ENCODE measurements at regions not wholly inside any gene's neighbourhood (a gene's known extent, or its start where the extent isn't known, plus 50 kb on each side); places are given as distances from the start of the nearest gene placed in this dataset.

DNA sequence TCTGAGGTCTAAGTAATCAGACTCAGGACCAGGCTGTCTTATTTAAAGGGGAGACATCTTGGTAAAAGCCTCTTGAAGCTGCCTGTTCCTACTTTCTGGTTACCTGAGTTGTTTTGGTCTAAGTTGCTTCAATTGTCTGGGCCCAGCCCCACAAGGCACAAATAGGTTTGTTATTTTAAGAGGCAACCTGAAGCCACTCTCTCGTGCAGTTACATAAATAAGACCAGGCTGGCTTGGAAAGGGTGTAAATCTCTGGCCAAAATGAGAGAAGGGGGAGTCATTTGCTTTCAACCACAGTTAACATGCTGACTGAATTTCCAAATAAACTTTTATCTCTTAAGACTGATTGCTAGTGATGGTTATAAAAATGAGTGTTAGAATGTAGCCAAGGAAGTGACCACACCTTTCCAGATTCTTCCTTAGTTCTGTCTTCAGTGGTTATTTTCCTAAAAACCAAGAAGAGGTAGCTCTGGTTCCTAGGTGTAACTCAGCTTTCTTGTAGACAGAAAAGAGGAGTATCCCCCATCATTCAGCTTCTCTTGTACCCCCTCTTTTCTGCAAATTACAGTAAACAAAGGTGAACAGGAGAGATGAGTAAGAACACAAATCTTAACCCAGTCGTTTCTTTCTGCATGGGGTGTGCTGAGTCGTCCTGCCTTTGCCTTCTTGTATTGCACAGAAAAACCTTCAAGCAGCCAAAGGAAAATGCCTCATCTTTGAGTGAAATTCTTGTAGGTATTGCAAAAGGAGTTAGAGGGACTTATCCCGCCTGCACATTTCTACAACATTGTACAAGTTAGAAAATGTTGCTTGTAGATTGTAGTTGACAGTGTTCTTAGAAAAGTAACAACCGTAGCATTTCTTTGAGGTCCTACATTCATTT is 161.5 kb upstream of the NT5C1B start:
- TF ChIP-seq CTCF (IDR thresholded peaks at IDR 0.05), result no peak
- peaks cover 9% of the 10 kb centered on the region for H3K9me3 Mint-ChIP-seq

GRCh38 chr2:18749912-18750526 is 160.7 kb upstream of the NT5C1B start:
- DNase-seq, result peak; percentile 65
- peaks cover 9% of the 10 kb centered on the region for H3K9me3 Mint-ChIP-seq
- H3K27ac Mint-ChIP-seq, result no peak overlapping the region
- no peak overlapping the region for H3K4me3 Mint-ChIP-seq
- peaks cover 4% of the 10 kb centered on the region for H3K36me3 Mint-ChIP-seq (ENCODE audit: low read depth)
- H3K27me3 Mint-ChIP-seq (ENCODE audit: low read depth, poor library complexity), result peaks cover 6% of the 10 kb centered on the region
- H3K4me1 Mint-ChIP-seq, result peaks cover 60% of the 10 kb centered on the region
- TF ChIP-seq CTCF (IDR thresholded peaks at IDR 0.05), result peak; percentile 91

More for the DNA sequence above, 161.5 kb upstream of the NT5C1B start:
- Mint-ChIP-seq H3K27ac (peak overlapping the region; percentile 13), H3K4me3 (no peak overlapping the region), H3K27me3 (ENCODE audit: low read depth, poor library complexity) (peaks cover 6% of the 10 kb centered on the region), H3K4me1 (peaks cover 60% of the 10 kb centered on the region), H3K36me3 (ENCODE audit: low read depth) (peaks cover 4% of the 10 kb centered on the region)
- DNase-seq, result no peak

GRCh38 chr2:18745431-18746272 is 156.3 kb upstream of the NT5C1B start:
- no peak for TF ChIP-seq CTCF (IDR thresholded peaks at IDR 0.05)
- DNase-seq, result no peak
- H3K36me3 Mint-ChIP-seq (ENCODE audit: low read depth), result no peaks in the 10 kb centered on the region
- no peaks in the 10 kb centered on the region for H3K27me3 Mint-ChIP-seq (ENCODE audit: low read depth, poor library complexity)
- no peaks in the 10 kb centered on the region for H3K9me3 Mint-ChIP-seq
- H3K4me1 Mint-ChIP-seq, result peaks cover 55% of the 10 kb centered on the region
- H3K27ac Mint-ChIP-seq, result no peak overlapping the region
- no peak overlapping the region for H3K4me3 Mint-ChIP-seq

DNA sequence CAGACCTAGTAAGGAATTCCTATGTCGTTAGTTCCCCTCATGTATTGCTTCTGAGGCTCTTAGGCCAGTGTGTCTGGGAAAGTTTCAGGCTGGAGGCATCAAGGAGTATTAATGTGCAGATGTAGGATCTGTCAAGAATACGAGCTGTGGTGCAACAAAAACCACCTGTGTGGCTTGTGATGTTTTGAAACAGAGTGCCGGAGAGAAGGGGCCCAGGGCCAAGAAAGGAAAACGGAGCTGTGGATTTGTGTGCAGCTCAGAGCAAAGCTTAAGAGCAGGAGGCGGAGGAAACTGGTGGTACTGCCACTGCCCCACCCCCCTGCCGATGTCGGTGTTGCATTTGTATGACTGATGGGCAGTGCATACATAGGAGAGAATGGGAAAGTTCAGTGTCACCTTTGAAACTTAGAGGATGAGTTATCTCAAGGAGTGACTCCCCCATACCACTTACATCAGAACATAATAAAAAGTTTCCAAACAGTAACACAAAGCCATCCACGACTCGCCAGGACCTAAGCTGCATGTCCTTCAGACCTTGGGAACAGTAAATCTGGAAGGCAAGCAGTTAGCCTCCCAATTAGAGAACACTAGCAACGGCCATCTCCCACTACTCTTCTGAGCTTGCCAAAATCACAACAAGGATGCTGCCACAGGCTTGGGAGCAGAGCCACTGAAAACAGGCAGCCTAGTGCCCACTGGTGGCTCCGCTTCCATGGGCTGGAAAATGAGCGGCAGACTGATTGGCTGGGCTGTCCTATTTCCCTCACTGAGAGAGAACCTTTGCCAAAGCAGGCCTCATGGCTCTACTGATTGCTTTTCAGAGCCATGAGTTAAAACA is 152.7 kb upstream of the NT5C1B start:
- Mint-ChIP-seq H3K27me3 (ENCODE audit: low read depth, poor library complexity) (no peaks in the 10 kb centered on the region), H3K36me3 (ENCODE audit: low read depth) (no peaks in the 10 kb centered on the region), H3K4me3 (no peak overlapping the region), H3K4me1 (peaks cover 40% of the 10 kb centered on the region), H3K9me3 (peaks cover 17% of the 10 kb centered on the region), H3K27ac (peak overlapping the region; percentile 81)
- TF ChIP-seq CTCF (IDR thresholded peaks at IDR 0.05), result no peak
- DNase-seq, result no peak

GRCh38 chr2:18741191-18741590 is 151.8 kb upstream of the NT5C1B start:
- Mint-ChIP-seq H3K9me3 (peaks cover 25% of the 10 kb centered on the region), H3K36me3 (ENCODE audit: low read depth) (peaks cover 7% of the 10 kb centered on the region), H3K4me1 (peaks cover 40% of the 10 kb centered on the region), H3K27ac (peak overlapping the region; percentile 3), H3K4me3 (no peak overlapping the region), H3K27me3 (ENCODE audit: low read depth, poor library complexity) (peaks cover 4% of the 10 kb centered on the region)
- no peak for DNase-seq
- TF ChIP-seq CTCF (IDR thresholded peaks at IDR 0.05), result no peak

All from nephron progenitor cell (in vitro differentiated cells).